ENCODE measurements at regions not wholly inside any gene's neighbourhood (a gene's known extent, or its start where the extent isn't known, plus 50 kb on each side); places are given as distances from the start of the nearest gene placed in this dataset.

- TF ChIP-seq, protein P1, sequence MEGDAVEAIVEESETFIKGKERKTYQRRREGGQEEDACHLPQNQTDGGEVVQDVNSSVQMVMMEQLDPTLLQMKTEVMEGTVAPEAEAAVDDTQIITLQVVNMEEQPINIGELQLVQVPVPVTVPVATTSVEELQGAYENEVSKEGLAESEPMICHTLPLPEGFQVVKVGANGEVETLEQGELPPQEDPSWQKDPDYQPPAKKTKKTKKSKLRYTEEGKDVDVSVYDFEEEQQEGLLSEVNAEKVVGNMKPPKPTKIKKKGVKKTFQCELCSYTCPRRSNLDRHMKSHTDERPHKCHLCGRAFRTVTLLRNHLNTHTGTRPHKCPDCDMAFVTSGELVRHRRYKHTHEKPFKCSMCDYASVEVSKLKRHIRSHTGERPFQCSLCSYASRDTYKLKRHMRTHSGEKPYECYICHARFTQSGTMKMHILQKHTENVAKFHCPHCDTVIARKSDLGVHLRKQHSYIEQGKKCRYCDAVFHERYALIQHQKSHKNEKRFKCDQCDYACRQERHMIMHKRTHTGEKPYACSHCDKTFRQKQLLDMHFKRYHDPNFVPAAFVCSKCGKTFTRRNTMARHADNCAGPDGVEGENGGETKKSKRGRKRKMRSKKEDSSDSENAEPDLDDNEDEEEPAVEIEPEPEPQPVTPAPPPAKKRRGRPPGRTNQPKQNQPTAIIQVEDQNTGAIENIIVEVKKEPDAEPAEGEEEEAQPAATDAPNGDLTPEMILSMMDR (IDR thresholded peaks at IDR 0.05), result no peak
- TF ChIP-seq EP300 (IDR thresholded peaks at IDR 0.05) (no peak), POLR2A (IDR thresholded peaks at IDR 0.05) (no peak)
Measured at GRCh38 chr10:22148961-22149360, 68.9 kb downstream of the EBLN1 start.
